ENCODE measurements at regions not wholly inside any gene's neighbourhood (a gene's known extent, or its start where the extent isn't known, plus 50 kb on each side); places are given as distances from the start of the nearest gene placed in this dataset.

DNA sequence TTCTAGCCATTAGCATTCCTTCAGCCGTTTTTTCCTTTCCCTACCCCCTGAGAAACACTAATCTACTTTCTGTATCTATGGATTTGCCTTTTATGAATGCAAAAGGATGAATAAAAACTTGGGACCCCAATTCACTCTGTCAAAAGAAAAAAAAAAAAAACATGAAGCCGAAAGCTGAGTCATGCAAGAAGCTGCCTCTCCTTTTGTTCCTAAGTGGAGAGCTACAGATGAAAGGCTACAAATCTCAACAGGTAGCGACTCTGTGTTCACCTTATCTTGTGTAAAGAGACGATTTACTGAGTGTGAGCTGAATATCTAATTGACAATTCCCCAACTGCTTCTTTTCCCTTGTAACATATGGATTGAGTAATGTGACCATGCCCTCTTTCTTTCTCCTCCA, 1072.8 kb downstream of the UQCRFS1 start (continued):
- TF ChIP-seq, protein P1, sequence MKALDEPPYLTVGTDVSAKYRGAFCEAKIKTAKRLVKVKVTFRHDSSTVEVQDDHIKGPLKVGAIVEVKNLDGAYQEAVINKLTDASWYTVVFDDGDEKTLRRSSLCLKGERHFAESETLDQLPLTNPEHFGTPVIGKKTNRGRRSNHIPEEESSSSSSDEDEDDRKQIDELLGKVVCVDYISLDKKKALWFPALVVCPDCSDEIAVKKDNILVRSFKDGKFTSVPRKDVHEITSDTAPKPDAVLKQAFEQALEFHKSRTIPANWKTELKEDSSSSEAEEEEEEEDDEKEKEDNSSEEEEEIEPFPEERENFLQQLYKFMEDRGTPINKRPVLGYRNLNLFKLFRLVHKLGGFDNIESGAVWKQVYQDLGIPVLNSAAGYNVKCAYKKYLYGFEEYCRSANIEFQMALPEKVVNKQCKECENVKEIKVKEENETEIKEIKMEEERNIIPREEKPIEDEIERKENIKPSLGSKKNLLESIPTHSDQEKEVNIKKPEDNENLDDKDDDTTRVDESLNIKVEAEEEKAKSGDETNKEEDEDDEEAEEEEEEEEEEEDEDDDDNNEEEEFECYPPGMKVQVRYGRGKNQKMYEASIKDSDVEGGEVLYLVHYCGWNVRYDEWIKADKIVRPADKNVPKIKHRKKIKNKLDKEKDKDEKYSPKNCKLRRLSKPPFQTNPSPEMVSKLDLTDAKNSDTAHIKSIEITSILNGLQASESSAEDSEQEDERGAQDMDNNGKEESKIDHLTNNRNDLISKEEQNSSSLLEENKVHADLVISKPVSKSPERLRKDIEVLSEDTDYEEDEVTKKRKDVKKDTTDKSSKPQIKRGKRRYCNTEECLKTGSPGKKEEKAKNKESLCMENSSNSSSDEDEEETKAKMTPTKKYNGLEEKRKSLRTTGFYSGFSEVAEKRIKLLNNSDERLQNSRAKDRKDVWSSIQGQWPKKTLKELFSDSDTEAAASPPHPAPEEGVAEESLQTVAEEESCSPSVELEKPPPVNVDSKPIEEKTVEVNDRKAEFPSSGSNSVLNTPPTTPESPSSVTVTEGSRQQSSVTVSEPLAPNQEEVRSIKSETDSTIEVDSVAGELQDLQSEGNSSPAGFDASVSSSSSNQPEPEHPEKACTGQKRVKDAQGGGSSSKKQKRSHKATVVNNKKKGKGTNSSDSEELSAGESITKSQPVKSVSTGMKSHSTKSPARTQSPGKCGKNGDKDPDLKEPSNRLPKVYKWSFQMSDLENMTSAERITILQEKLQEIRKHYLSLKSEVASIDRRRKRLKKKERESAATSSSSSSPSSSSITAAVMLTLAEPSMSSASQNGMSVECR (CRISPR knock-in tag; IDR thresholded peaks at IDR 0.05; ENCODE audit: borderline replicate concordance) = no peak
- TF ChIP-seq, protein P2, sequence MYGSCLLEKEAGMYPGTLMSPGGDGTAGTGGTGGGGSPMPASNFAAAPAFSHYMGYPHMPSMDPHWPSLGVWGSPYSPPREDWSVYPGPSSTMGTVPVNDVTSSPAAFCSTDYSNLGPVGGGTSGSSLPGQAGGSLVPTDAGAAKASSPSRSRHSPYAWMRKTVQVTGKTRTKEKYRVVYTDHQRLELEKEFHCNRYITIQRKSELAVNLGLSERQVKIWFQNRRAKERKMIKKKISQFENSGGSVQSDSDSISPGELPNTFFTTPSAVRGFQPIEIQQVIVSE (CRISPR knock-in tag; IDR thresholded peaks at IDR 0.05; ENCODE audit: borderline replicate concordance) = no peak
- TF ChIP-seq GABPB1 (CRISPR knock-in tag; IDR thresholded peaks at IDR 0.05) = no peak
- no peak for TF ChIP-seq OVOL2 (CRISPR knock-in tag; IDR thresholded peaks at IDR 0.05; ENCODE audit: borderline replicate concordance)
- no peak for TF ChIP-seq SP1 (CRISPR knock-in tag; conservative IDR thresholded peaks at IDR 0.05)

DNA sequence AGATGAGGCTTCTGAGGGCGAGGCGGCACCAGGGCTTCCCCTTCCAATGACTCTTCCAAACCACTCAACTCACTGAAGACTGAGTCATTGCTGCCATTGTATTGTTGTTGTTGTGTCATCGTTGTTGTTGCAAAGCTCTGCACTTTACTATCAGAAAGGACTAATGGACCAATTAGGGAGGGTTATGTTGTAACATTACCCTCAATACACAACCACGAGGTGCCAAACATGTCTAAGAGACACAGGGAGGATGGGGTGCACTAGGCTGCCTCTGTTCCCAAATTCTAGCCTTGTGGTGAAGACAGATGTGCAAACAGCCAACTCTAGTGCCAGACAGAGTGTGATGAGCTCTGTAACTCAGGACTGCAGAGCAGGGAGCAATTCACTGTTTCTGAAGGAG, 1075.2 kb downstream of the UQCRFS1 start:
- Mint-ChIP-seq H3K4me3 (no peak overlapping the region), H3K36me3 (no peaks in the 10 kb centered on the region), H3K4me1 (peaks cover 17% of the 10 kb centered on the region), H3K9me3 (peaks cover 10% of the 10 kb centered on the region; the same call in 1 of the 2 replicates), H3K27ac (no peak overlapping the region), H3K27me3 (ENCODE audit: low read depth) (no peaks in the 10 kb centered on the region)
- ChIA-PET POLR2A (no interaction called here), CTCF (no interaction called here)
- no peak for ATAC-seq
- no peak for DNase-seq (ENCODE audit: low spot score)
- TF ChIP-seq TEAD1 (CRISPR knock-in tag; IDR thresholded peaks at IDR 0.05) (no peak), GTF2I (CRISPR knock-in tag; conservative IDR thresholded peaks at IDR 0.05) (no peak)

DNA sequence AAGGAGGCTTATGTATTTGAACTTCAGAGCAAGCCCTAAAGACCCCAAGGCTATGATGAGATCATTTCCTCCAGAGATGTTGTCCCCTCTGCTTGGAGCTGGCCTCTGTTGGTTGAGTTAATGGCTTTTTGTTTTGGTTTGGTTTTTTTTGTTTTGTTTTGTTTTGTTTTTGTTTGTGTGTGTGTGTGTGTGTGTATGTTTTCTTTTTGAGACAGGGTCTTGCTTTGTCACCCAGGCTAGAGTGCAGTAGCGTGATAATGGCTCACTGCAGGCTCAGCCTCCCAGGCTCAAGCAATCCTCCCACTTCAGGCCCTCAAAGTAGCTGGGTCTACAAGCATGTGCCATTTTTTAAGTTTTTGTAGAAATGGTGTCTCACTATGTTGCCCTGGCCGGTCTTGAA, 1076.2 kb downstream of the UQCRFS1 start:
- no peaks in the 10 kb centered on the region for H3K27me3 Mint-ChIP-seq (ENCODE audit: low read depth)
- ChIA-PET CTCF (no interaction called here), POLR2A (no interaction called here)
- H3K27ac Mint-ChIP-seq = no peak overlapping the region
- TF ChIP-seq, protein P3, sequence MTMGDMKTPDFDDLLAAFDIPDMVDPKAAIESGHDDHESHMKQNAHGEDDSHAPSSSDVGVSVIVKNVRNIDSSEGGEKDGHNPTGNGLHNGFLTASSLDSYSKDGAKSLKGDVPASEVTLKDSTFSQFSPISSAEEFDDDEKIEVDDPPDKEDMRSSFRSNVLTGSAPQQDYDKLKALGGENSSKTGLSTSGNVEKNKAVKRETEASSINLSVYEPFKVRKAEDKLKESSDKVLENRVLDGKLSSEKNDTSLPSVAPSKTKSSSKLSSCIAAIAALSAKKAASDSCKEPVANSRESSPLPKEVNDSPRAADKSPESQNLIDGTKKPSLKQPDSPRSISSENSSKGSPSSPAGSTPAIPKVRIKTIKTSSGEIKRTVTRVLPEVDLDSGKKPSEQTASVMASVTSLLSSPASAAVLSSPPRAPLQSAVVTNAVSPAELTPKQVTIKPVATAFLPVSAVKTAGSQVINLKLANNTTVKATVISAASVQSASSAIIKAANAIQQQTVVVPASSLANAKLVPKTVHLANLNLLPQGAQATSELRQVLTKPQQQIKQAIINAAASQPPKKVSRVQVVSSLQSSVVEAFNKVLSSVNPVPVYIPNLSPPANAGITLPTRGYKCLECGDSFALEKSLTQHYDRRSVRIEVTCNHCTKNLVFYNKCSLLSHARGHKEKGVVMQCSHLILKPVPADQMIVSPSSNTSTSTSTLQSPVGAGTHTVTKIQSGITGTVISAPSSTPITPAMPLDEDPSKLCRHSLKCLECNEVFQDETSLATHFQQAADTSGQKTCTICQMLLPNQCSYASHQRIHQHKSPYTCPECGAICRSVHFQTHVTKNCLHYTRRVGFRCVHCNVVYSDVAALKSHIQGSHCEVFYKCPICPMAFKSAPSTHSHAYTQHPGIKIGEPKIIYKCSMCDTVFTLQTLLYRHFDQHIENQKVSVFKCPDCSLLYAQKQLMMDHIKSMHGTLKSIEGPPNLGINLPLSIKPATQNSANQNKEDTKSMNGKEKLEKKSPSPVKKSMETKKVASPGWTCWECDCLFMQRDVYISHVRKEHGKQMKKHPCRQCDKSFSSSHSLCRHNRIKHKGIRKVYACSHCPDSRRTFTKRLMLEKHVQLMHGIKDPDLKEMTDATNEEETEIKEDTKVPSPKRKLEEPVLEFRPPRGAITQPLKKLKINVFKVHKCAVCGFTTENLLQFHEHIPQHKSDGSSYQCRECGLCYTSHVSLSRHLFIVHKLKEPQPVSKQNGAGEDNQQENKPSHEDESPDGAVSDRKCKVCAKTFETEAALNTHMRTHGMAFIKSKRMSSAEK (CRISPR knock-in tag; IDR thresholded peaks at IDR 0.05; ENCODE audit: borderline replicate concordance) = no peak
- no peak for TF ChIP-seq PRRX2 (CRISPR knock-in tag; IDR thresholded peaks at IDR 0.05)
- TF ChIP-seq, protein P4, sequence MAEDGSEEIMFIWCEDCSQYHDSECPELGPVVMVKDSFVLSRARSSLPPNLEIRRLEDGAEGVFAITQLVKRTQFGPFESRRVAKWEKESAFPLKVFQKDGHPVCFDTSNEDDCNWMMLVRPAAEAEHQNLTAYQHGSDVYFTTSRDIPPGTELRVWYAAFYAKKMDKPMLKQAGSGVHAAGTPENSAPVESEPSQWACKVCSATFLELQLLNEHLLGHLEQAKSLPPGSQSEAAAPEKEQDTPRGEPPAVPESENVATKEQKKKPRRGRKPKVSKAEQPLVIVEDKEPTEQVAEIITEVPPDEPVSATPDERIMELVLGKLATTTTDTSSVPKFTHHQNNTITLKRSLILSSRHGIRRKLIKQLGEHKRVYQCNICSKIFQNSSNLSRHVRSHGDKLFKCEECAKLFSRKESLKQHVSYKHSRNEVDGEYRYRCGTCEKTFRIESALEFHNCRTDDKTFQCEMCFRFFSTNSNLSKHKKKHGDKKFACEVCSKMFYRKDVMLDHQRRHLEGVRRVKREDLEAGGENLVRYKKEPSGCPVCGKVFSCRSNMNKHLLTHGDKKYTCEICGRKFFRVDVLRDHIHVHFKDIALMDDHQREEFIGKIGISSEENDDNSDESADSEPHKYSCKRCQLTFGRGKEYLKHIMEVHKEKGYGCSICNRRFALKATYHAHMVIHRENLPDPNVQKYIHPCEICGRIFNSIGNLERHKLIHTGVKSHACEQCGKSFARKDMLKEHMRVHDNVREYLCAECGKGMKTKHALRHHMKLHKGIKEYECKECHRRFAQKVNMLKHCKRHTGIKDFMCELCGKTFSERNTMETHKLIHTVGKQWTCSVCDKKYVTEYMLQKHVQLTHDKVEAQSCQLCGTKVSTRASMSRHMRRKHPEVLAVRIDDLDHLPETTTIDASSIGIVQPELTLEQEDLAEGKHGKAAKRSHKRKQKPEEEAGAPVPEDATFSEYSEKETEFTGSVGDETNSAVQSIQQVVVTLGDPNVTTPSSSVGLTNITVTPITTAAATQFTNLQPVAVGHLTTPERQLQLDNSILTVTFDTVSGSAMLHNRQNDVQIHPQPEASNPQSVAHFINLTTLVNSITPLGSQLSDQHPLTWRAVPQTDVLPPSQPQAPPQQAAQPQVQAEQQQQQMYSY (CRISPR knock-in tag; IDR thresholded peaks at IDR 0.05) = no peak
- TF ChIP-seq ATF1 (CRISPR knock-in tag; IDR thresholded peaks at IDR 0.05) = no peak
- TF ChIP-seq ZNF416 (CRISPR knock-in tag; IDR thresholded peaks at IDR 0.05) = no peak
- TF ChIP-seq, protein P5, sequence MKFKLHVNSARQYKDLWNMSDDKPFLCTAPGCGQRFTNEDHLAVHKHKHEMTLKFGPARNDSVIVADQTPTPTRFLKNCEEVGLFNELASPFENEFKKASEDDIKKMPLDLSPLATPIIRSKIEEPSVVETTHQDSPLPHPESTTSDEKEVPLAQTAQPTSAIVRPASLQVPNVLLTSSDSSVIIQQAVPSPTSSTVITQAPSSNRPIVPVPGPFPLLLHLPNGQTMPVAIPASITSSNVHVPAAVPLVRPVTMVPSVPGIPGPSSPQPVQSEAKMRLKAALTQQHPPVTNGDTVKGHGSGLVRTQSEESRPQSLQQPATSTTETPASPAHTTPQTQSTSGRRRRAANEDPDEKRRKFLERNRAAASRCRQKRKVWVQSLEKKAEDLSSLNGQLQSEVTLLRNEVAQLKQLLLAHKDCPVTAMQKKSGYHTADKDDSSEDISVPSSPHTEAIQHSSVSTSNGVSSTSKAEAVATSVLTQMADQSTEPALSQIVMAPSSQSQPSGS (CRISPR knock-in tag; IDR thresholded peaks at IDR 0.05; ENCODE audit: borderline replicate concordance, low read depth) = no peak
- no peak for TF ChIP-seq FOXJ3 (CRISPR knock-in tag; IDR thresholded peaks at IDR 0.05; ENCODE audit: borderline replicate concordance)
- H3K9me3 Mint-ChIP-seq = peaks cover 10% of the 10 kb centered on the region; the same call in 1 of the 2 replicates
- H3K4me1 Mint-ChIP-seq = peaks cover 12% of the 10 kb centered on the region
- H3K4me3 Mint-ChIP-seq = no peak overlapping the region
- no peak for ATAC-seq
- no peak for DNase-seq (ENCODE audit: low spot score)
- no peaks in the 10 kb centered on the region for H3K36me3 Mint-ChIP-seq

All from WTC11 (cell line).